Activated CD8-positive, alpha-beta memory T cell treated with anti-CD3 and anti-CD28 coated beads for 4 hours (primary cell): ENCODE measurements at regions not wholly inside any gene's neighbourhood (a gene's known extent, or its start where the extent isn't known, plus 50 kb on each side); places are given as distances from the start of the nearest gene placed in this dataset.
"Not testable (repeated sequence)": the region's sequence is repeated elsewhere in the genome, so short reads cannot be mapped to it uniquely, and the experiment has no call there.

Experiments
- DNase-seq, 2 donors: peaks; one replicate each; pipeline ENCODE4 v3.0.0-alpha.2; 2020; ENCODE audit warnings: low read depth in 2 of 2

- no peak for DNase-seq
Measured at GRCh38 chr5:94102849-94103248, 361.4 kb upstream of the POU5F2 start.

- not testable (repeated sequence) for DNase-seq
Measured at GRCh38 chr5:94097384-94097783, 356.0 kb upstream of the POU5F2 start.

- DNase-seq = no peak
Measured at GRCh38 chr5:94094793-94095441, 353.5 kb upstream of the POU5F2 start.

GRCh38 chr5:94093300-94093699, 351.9 kb upstream of the POU5F2 start:
- no peak for DNase-seq

GRCh38 chr5:94086635-94087034, 345.2 kb upstream of the POU5F2 start:
- DNase-seq = not testable (repeated sequence)

- DNase-seq = no peak
Measured at GRCh38 chr5:94086194-94086593, 344.8 kb upstream of the POU5F2 start.

- DNase-seq = no peak
Measured at GRCh38 chr5:94082405-94082804, 341.0 kb upstream of the POU5F2 start.

- no peak for DNase-seq
Measured at GRCh38 chr5:94081088-94081487, 339.7 kb upstream of the POU5F2 start.

- DNase-seq = no peak
Measured at GRCh38 chr5:94080390-94080789, 339.0 kb upstream of the POU5F2 start.

GRCh38 chr5:94072116-94072515, 330.7 kb upstream of the POU5F2 start:
- DNase-seq = no peak

- no peak for DNase-seq
Measured at GRCh38 chr5:94066437-94067207, 325.2 kb upstream of the POU5F2 start.

- no peak for DNase-seq
Measured at GRCh38 chr5:94064025-94064424, 322.6 kb upstream of the POU5F2 start.

GRCh38 chr5:94057655-94058054, 316.3 kb upstream of the POU5F2 start:
- no peak for DNase-seq

- DNase-seq = no peak
Measured at GRCh38 chr5:94057217-94057616, 315.8 kb upstream of the POU5F2 start.

- not testable (repeated sequence) for DNase-seq
Measured at GRCh38 chr5:94049307-94049922, 308.0 kb upstream of the POU5F2 start.

- no peak for DNase-seq
Measured at GRCh38 chr5:94045839-94046782, 304.7 kb upstream of the POU5F2 start.

- no peak for DNase-seq
Measured at GRCh38 chr5:94043311-94043710, 301.9 kb upstream of the POU5F2 start.

GRCh38 chr5:94040591-94041148, 299.3 kb upstream of the POU5F2 start:
- no peak for DNase-seq

- no peak for DNase-seq
Measured at GRCh38 chr5:94039101-94039500, 297.7 kb upstream of the POU5F2 start.

GRCh38 chr5:94031631-94032030, 290.2 kb upstream of the POU5F2 start:
- no peak for DNase-seq

- DNase-seq = no peak
Measured at GRCh38 chr5:94028001-94028400, 286.6 kb upstream of the POU5F2 start.

- DNase-seq = no peak
Measured at GRCh38 chr5:94027145-94027544, 285.7 kb upstream of the POU5F2 start.
